ENCODE measurements at regions not wholly inside any gene's neighbourhood (a gene's known extent, or its start where the extent isn't known, plus 50 kb on each side); places are given as distances from the start of the nearest gene placed in this dataset.

DNA sequence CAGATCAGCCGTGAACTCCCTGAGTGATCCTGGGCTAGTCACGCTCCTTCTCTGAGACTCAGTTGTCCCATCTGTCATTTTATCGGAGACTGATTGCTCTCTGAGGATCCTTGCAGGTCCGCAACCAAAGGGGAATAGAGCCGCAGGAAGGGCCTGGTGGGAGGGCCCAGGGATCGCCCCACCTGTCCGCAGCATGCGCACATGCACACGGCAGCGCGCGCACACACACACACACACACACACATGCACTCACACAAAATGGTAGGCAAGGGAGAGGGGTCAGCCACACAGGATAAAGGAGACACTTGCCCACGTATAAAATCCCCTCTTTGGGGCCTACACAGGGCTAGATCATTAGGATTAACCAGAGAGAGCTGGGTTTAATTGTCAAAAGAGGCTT, 95.6 kb upstream of the FOXP4 start (continued):
- no peak for TF ChIP-seq ZBTB49 (tag by site-specific recombination; IDR thresholded peaks at IDR 0.05; ENCODE audit: low read depth)
- TF ChIP-seq ZSCAN16 (tag by site-specific recombination; IDR thresholded peaks at IDR 0.05): no peak
- no peak for TF ChIP-seq SP3 (tag by site-specific recombination; IDR thresholded peaks at IDR 0.05)

DNA sequence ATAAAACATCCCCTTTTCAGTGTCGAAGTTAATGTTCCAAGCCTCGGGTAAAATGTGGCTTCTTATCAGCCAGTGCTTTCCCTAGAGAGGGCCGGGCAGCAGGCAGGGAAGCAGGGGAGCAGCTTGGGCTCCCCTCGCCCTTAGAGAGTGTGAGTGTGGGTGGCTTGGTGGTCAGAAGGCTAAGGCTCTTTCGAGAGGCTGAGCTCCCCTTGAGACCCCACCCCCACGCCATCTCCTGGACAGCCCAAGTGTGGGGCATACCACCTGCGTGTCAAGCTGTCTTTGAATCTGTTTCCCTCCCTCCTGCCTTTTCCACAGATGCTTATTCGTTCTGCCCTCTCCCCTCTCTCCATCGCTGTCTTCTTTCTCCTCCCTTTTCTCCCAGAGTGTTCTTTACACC, 95.1 kb upstream of the FOXP4 start:
- Histone ChIP-seq H3K4me3 (ENCODE audit: low read depth, low read length) (no peak overlapping the region), H3K4me1 (ENCODE audit: control insufficient read depth, insufficient read depth, low read length) (peaks cover 23% of the 10 kb centered on the region), H3K36me3 (ENCODE audit: control insufficient read depth in 2 of 2, insufficient read depth in 1 of 2, low read length in 2 of 2) (no peaks in the 10 kb centered on the region), H3K27ac (ENCODE audit: extremely low read depth, low read depth, low read length) (peak overlapping the region; percentile 37; the same call in 1 of the 2 replicates), H3K9me3 (ENCODE audit: control insufficient read depth, insufficient read depth, low read depth, low read length) (no peaks in the 10 kb centered on the region)
- ChIA-PET CTCF (interaction anchor here (0.6 to 8.7 kb wide), 7 partner anchors 9 to 214 kb away, joined by 3 to 51 read pairs (median 3); no protein-coding TSS in a partner anchor), POLR2A (interaction anchor here (0.9 to 1.7 kb wide), 2 partner anchors 9 to 11 kb away, joined by 3 to 4 read pairs; no protein-coding TSS in a partner anchor)
- TF ChIP-seq, protein P1, sequence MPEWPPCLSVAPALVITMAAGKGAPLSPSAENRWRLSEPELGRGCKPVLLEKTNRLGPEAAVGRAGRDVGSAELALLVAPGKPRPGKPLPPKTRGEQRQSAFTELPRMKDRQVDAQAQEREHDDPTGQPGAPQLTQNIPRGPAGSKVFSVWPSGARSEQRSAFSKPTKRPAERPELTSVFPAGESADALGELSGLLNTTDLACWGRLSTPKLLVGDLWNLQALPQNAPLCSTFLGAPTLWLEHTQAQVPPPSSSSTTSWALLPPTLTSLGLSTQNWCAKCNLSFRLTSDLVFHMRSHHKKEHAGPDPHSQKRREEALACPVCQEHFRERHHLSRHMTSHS (tag by site-specific recombination; IDR thresholded peaks at IDR 0.05): no peak
- TF ChIP-seq ZNF248 (tag by site-specific recombination; IDR thresholded peaks at IDR 0.05) (no peak), KLF16 (tag by site-specific recombination; IDR thresholded peaks at IDR 0.05) (peak; percentile 96), ZFP3 (tag by site-specific recombination; IDR thresholded peaks at IDR 0.05; ENCODE audit: low read depth) (no peak), ZNF26 (tag by site-specific recombination; IDR thresholded peaks at IDR 0.05) (no peak), ZBTB7A (tag by site-specific recombination; IDR thresholded peaks at IDR 0.05; ENCODE audit: low read depth) (no peak), MYNN (tag by site-specific recombination; IDR thresholded peaks at IDR 0.05; ENCODE audit: borderline replicate concordance) (no peak), ZNF785 (tag by site-specific recombination; IDR thresholded peaks at IDR 0.05) (no peak), ZNF747 (tag by site-specific recombination; IDR thresholded peaks at IDR 0.05) (no peak), ZNF302 (tag by site-specific recombination; IDR thresholded peaks at IDR 0.05; ENCODE audit: low read depth) (no peak), GFI1B (tag by site-specific recombination; IDR thresholded peaks at IDR 0.05) (no peak), GLIS1 (tag by site-specific recombination; IDR thresholded peaks at IDR 0.05) (peak; percentile 39; the same call in 1 of the 2 replicates), KLF7 (tag by site-specific recombination; IDR thresholded peaks at IDR 0.05; ENCODE audit: borderline replicate concordance) (peak; percentile 95), ZNF473 (tag by site-specific recombination; IDR thresholded peaks at IDR 0.05) (no peak), ZNF266 (tag by site-specific recombination; IDR thresholded peaks at IDR 0.05; ENCODE audit: low read depth) (no peak), ZSCAN23 (tag by site-specific recombination; IDR thresholded peaks at IDR 0.05) (no peak), ZNF416 (tag by site-specific recombination; IDR thresholded peaks at IDR 0.05) (no peak), KLF1 (tag by site-specific recombination; IDR thresholded peaks at IDR 0.05) (peak; percentile 96), ZNF341 (tag by site-specific recombination; IDR thresholded peaks at IDR 0.05; ENCODE audit: low read depth) (peak; percentile 67), ZSCAN30 (tag by site-specific recombination; IDR thresholded peaks at IDR 0.05) (peak; percentile 42; the same call in 1 of the 2 replicates), ZFP41 (tag by site-specific recombination; IDR thresholded peaks at IDR 0.05; ENCODE audit: borderline replicate concordance) (no peak), ZNF398 (tag by site-specific recombination; IDR thresholded peaks at IDR 0.05) (no peak), ZNF658 (tag by site-specific recombination; IDR thresholded peaks at IDR 0.05) (no peak), KLF8 (tag by site-specific recombination; IDR thresholded peaks at IDR 0.05) (peak; percentile 96), ZNF169 (tag by site-specific recombination; IDR thresholded peaks at IDR 0.05) (no peak), TCF7L2 (IDR thresholded peaks at IDR 0.05; ENCODE audit: borderline replicate concordance, low read depth, low read length) (no peak), ZNF10 (tag by site-specific recombination; IDR thresholded peaks at IDR 0.05) (no peak), ZNF394 (tag by site-specific recombination; IDR thresholded peaks at IDR 0.05; ENCODE audit: borderline replicate concordance) (no peak)
- TF ChIP-seq, protein P2, sequence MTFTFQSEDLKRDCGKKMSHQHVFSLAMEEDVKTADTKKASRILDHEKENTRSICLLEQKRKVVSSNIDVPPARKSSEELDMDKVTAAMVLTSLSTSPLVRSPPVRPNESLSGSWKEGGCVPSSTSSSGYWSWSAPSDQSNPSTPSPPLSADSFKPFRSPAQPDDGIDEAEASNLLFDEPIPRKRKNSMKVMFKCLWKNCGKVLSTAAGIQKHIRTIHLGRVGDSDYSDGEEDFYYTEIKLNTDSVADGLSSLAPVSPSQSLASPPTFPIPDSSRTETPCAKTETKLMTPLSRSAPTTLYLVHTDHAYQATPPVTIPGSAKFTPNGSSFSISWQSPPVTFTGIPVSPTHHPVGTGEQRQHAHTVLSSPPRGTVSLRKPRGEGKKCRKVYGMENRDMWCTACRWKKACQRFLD (tag by site-specific recombination; IDR thresholded peaks at IDR 0.05): no peak
